Spinal cord (tissue), 9 donors: ENCODE measurements at regions not wholly inside any gene's neighbourhood (a gene's known extent, or its start where the extent isn't known, plus 50 kb on each side); places are given as distances from the start of the nearest gene placed in this dataset.

ENCODE experiments used
- DNase-seq, 6 donors: peaks; one replicate each; pipeline versions ENCODE4 v3.0.0 to v3.0.0-alpha.2; 2013 to 2015; ENCODE audit warnings: low spot score in 6 of 6, low read depth in 4 of 6
- H3K27ac ChIP-seq: one replicate; pipeline ENCODE4 v1.5.1; 2013; ENCODE audit warnings: low read depth, low read length, control low read depth
- H3K27me3 ChIP-seq: one replicate; pipeline ENCODE4 v1.6.1; 2013; ENCODE audit warnings: low read length; ENCODE audit not compliant: control insufficient read depth, insufficient read depth
- H3K36me3 ChIP-seq: one replicate; pipeline ENCODE4 v1.6.1; 2013; ENCODE audit warnings: low read length; ENCODE audit not compliant: control insufficient read depth, insufficient read depth
- H3K4me1 ChIP-seq: one replicate; pipeline ENCODE4 v1.6.1; 2013; ENCODE audit warnings: low read length; ENCODE audit not compliant: control insufficient read depth, insufficient read depth
- H3K4me3 ChIP-seq: one replicate; pipeline ENCODE4 v1.5.1; 2013; ENCODE audit warnings: low read depth, low read length, control low read depth
- H3K9me3 ChIP-seq: one replicate; pipeline ENCODE4 v1.6.1; 2013; ENCODE audit warnings: low read length; ENCODE audit not compliant: control insufficient read depth, insufficient read depth
- WGBS: methylation state at CpG from one replicate; pipeline ENCODE4 v1.1.5; 2013; ENCODE audit warnings: missing lambda C conversion rate; ENCODE audit not compliant: insufficient coverage; 5-methylcytosine and 5-hydroxymethylcytosine counted together
- donor health status: healthy.

DNA sequence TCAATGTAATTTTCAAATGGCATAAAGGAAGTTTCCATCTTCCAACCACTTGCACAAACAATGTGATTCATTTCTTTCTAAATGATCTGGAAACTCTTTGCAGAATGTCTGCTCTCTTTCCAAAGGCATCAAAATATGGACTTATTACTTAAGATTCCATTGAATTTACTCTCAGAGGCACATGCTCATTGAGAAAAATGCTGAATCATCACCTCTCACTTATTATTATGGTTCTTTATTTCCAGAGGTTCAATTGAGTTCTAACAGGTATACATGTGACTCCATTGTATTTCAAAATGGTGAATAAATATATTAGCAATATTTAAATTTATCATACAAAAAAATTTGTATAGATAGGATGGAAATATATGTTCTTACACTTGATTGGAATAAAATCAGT is 1140.6 kb downstream of the EFNA5 start:
- no peak overlapping the region for H3K27ac ChIP-seq
- no peaks in the 10 kb centered on the region for H3K27me3 ChIP-seq
- DNase-seq = no peak
- H3K9me3 ChIP-seq = no peaks in the 10 kb centered on the region
- H3K36me3 ChIP-seq = no peaks in the 10 kb centered on the region
- H3K4me3 ChIP-seq = no peak overlapping the region
- H3K4me1 ChIP-seq = no peaks in the 10 kb centered on the region

DNA sequence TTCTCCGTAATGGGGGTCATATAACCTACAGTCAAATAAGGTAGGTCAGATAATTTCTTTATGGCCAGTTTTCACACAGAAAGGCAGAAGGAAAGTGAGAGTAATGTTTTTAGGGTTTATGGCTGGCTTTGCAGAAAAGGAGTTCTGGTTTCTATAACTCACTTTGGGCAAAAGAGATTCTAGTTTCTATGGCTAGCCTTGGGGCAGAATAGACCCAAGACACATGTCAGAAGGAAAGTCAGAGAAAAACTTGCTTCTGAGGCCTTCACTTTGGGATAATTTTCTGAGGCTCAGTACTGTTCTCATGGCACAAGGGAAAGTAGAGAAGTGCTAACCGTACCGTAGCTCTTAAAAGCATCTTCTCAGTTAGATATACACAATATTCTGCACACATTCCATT is 1145.3 kb downstream of the EFNA5 start:
- Histone ChIP-seq H3K4me3 (no peak overlapping the region), H3K9me3 (no peaks in the 10 kb centered on the region), H3K27me3 (no peaks in the 10 kb centered on the region), H3K27ac (no peak overlapping the region), H3K36me3 (no peaks in the 10 kb centered on the region), H3K4me1 (no peaks in the 10 kb centered on the region)
- no CpG with 5 or more reads among the region's 3 CpGs for WGBS
- no peak for DNase-seq

DNA sequence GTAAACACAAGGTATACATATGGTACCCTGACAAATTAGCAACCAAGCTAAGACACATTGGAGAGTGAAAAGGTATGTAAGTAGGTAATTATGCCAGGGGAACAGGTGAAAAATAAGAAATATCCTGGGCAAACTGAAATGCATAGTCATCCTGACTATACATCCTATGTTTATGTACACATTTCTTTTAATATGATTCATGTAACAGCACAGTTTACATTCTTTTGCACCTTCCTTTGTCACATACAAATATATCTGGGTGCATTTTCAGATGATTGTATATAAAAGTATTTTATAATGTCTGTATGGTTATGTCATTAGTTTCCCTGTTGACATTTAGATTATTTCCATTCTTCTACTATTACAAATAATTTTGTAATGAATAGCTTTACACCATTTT is 1146.9 kb downstream of the EFNA5 start:
- no peak overlapping the region for H3K4me3 ChIP-seq
- no peaks in the 10 kb centered on the region for H3K27me3 ChIP-seq
- no peaks in the 10 kb centered on the region for H3K9me3 ChIP-seq
- no peaks in the 10 kb centered on the region for H3K36me3 ChIP-seq
- DNase-seq = no peak
- no peak overlapping the region for H3K27ac ChIP-seq
- no peaks in the 10 kb centered on the region for H3K4me1 ChIP-seq

DNA sequence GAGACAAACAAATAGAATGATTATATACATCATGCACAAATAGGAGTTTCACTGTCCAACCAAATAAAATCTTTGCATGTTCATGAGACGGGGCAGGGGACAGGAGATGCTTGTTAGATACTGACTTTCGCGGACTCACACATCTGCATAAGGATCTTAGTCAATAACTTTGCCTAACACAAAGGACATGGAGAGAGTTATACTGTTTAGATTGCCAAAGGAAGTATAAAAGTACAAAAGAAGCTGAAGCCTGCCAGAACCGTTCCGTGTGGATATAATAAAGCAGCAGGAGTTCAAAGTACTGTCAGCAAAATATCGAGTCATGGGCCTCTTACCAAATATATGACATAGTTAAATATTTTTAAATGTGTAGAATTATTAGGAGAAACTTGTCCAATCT is 1148.4 kb downstream of the EFNA5 start:
- H3K4me1 ChIP-seq = no peaks in the 10 kb centered on the region
- H3K27ac ChIP-seq = no peak overlapping the region
- no peak overlapping the region for H3K4me3 ChIP-seq
- DNase-seq = peak in 3 of 6 donors; percentile 11 to 22 (median 17)
- no peaks in the 10 kb centered on the region for H3K9me3 ChIP-seq
- no peaks in the 10 kb centered on the region for H3K36me3 ChIP-seq
- WGBS = no CpG with 5 or more reads among the region's 6 CpGs
- no peaks in the 10 kb centered on the region for H3K27me3 ChIP-seq

DNA sequence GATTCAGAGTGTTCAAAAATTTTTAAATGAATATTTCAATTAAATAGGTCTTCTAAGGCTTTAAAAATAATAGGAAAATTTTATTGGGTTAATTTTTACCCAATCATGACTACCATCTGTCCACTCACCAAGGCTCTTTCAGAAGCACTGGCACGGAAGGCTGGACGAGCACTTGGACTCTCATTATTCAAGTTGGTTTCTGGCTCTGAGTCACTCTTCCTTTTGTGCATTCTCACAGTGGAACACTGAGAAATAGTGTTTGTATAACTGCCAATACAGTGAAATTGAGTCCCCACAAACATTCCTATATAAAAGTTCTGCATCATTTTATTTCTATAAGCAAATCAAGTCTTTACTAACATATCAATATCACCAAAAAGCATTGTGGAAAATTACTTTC is 1149.0 kb downstream of the EFNA5 start:
- H3K4me3 ChIP-seq = no peak overlapping the region
- no peaks in the 10 kb centered on the region for H3K36me3 ChIP-seq
- DNase-seq = peak in 5 of 6 donors; percentile 10 to 53 (median 25)
- no peaks in the 10 kb centered on the region for H3K9me3 ChIP-seq
- no peaks in the 10 kb centered on the region for H3K4me1 ChIP-seq
- no CpG with 5 or more reads among the region's 2 CpGs for WGBS
- no peak overlapping the region for H3K27ac ChIP-seq
- no peaks in the 10 kb centered on the region for H3K27me3 ChIP-seq

DNA sequence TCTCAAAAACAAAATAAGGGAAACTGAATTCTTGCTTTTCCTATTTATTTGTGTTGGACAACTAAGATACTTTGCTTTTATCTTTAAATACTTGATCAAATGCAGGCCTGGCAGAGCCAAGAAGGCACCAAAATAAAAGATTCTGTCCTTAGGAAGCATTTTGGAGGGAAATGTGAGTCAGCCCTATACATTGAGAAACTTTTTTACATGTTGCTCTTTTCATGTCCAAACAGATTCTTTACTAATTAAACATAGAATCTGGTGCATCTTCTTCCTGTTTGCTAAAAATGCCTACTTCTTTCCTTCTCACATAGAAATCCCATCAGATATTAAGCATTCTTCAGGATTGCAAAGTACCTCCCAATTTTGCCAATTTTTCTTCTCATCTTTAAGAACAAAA is 1160.4 kb downstream of the EFNA5 start:
- no peaks in the 10 kb centered on the region for H3K4me1 ChIP-seq
- H3K27me3 ChIP-seq = no peaks in the 10 kb centered on the region
- DNase-seq = no peak
- H3K9me3 ChIP-seq = no peaks in the 10 kb centered on the region
- no peak overlapping the region for H3K27ac ChIP-seq
- no peaks in the 10 kb centered on the region for H3K36me3 ChIP-seq
- H3K4me3 ChIP-seq = no peak overlapping the region

DNA sequence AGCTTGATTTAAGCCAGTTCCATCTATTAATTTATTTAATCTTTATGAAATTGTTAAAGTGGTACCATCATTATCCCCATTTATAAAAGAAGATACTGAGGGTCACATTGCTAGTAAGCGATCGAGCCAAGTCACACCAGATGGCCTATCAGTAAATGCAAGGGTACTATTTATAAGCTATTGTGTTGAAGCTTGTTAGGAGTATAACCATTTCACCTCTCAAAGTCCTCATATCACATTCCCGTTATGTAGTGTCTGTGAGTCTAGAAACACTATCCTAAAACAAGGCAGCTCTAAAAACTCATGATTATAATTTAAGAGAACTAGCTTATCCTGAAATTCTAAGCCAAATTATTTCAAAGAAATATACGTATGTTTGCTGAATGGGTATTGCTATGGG is 1161.8 kb downstream of the EFNA5 start:
- Histone ChIP-seq H3K27me3 (no peaks in the 10 kb centered on the region), H3K27ac (no peak overlapping the region), H3K4me1 (no peaks in the 10 kb centered on the region), H3K9me3 (no peaks in the 10 kb centered on the region), H3K4me3 (no peak overlapping the region), H3K36me3 (no peaks in the 10 kb centered on the region)
- no CpG with 5 or more reads among the region's 4 CpGs for WGBS
- DNase-seq = no peak

DNA sequence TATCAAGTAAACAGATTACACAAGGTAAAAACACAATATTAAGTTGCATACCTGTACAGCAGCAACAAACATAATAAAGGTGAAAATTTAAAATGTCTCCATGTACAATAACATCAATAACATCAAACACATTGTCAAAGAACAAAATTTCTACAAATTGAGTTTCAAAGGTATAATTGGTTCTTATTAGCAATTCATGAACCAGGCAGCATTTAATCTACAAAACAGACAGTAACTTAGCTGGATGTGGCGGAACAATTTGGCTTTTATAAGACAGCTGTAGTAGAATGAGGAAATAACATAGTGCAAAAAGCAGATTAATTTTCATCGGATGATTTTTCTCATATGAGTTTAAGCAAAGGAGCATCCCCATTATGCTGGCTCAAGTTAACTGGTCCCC is 1176.8 kb downstream of the EFNA5 start:
- no peaks in the 10 kb centered on the region for H3K27me3 ChIP-seq
- no peaks in the 10 kb centered on the region for H3K36me3 ChIP-seq
- DNase-seq = no peak
- no peak overlapping the region for H3K27ac ChIP-seq
- no peaks in the 10 kb centered on the region for H3K4me1 ChIP-seq
- H3K9me3 ChIP-seq = no peaks in the 10 kb centered on the region
- 90% methylated on average over 1 of the region's 2 CpGs for WGBS
- H3K4me3 ChIP-seq = no peak overlapping the region

DNA sequence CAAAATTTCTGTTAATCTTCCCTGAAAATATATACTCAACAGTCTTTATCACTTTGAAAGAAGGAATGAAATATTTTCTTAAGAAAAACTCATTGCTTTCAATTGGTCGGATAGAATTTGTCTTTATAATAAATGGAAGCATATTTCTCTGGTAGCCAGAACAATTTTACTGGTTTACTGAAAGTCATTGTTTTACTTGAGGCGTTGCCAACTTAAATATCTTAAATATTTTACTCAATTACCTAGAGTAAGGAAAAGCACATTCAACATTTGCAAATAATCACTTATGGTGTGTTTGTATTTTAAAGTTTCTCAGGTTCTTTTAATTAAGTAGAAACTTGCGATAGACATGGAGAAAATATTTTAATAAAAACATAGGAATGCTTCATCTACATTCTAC is 1181.7 kb downstream of the EFNA5 start:
- H3K36me3 ChIP-seq = no peaks in the 10 kb centered on the region
- H3K27me3 ChIP-seq = no peaks in the 10 kb centered on the region
- H3K9me3 ChIP-seq = no peaks in the 10 kb centered on the region
- no peaks in the 10 kb centered on the region for H3K4me1 ChIP-seq
- no CpG with 5 or more reads among the region's 3 CpGs for WGBS
- DNase-seq = no peak
- no peak overlapping the region for H3K27ac ChIP-seq
- H3K4me3 ChIP-seq = no peak overlapping the region

DNA sequence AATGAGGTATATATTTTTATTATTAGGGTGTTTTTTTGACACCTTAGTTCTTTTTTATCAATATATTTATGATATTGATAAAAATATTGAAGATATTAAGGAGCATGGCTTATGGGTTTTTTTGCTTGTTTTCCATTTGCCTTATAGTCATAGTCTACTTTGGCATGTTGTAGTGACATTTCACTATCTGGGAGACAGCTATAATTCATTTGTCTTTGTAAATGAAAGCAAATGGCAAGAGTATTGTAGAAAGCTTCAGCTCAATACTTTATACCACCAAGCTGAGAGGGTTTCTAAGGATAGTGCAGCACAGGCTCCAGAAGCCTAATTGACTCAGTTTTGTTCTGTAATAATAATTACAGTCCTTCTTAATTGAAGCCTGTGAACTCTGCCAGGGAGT is 1182.3 kb downstream of the EFNA5 start:
- Histone ChIP-seq H3K36me3 (no peaks in the 10 kb centered on the region), H3K27ac (no peak overlapping the region)
- DNase-seq = no peak

DNA sequence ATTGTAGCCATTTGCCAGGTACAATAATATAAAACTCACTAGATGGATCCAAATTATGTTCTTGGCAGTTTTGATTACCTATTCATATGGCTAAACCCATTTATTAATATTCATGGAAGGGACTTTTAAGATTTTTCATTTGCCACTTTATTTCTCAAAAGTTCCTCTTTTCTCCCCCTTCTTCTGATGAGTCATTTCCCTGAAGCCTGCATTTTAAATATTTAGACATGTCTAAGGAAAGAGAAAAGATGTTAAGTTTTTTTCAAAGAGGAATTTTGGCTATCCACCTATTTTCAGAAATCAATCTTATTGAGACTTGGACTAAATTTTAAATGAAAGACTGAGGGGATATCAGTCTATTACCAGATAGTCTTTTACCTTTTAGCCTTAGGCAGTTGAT is 1189.4 kb downstream of the EFNA5 start:
- H3K4me1 ChIP-seq = no peaks in the 10 kb centered on the region
- H3K9me3 ChIP-seq = no peaks in the 10 kb centered on the region
- H3K27ac ChIP-seq = no peak overlapping the region
- DNase-seq = no peak
- no peaks in the 10 kb centered on the region for H3K27me3 ChIP-seq
- H3K4me3 ChIP-seq = no peak overlapping the region
- no peaks in the 10 kb centered on the region for H3K36me3 ChIP-seq

More for the DNA sequence above, 1182.3 kb downstream of the EFNA5 start:
- no peaks in the 10 kb centered on the region for H3K27me3 ChIP-seq
- H3K9me3 ChIP-seq = no peaks in the 10 kb centered on the region
- no peak overlapping the region for H3K4me3 ChIP-seq
- no peaks in the 10 kb centered on the region for H3K4me1 ChIP-seq
